Peyer's patch (tissue), 4 donors: ENCODE measurements at regions not wholly inside any gene's neighbourhood (a gene's known extent, or its start where the extent isn't known, plus 50 kb on each side); places are given as distances from the start of the nearest gene placed in this dataset.

Experiments
- CTCF ChIP-seq, 6 experiments: fragments of 450-650 bp in 4 of 6; fragments of 200-600 bp in 2 of 6; sonication (generic) in 1 of 6; IDR thresholded peaks; one replicate each; pipeline ENCODE4 v1.5.1; 2017 to 2019; ENCODE audit warnings: antibody characterized with exemption in 6 of 6, mild to moderate bottlenecking in 3 of 6, moderate library complexity in 1 of 6
- POLR2A ChIP-seq, 2 donors: fragments of 450-650 bp; IDR thresholded peaks; one replicate each; pipeline ENCODE4 v1.5.1; 2017; ENCODE audit warnings: antibody characterized with exemption in 2 of 2, mild to moderate bottlenecking in 2 of 2, moderate library complexity in 2 of 2

GRCh38 chr13:63490149-63490548 lies 2074.5 kb upstream of the PCDH20 start:
- TF ChIP-seq CTCF (IDR thresholded peaks at IDR 0.05) (no peak), POLR2A (IDR thresholded peaks at IDR 0.05) (no peak)
